ENCODE measurements at regions not wholly inside any gene's neighbourhood (a gene's known extent, or its start where the extent isn't known, plus 50 kb on each side); places are given as distances from the start of the nearest gene placed in this dataset.
"Not testable (repeated sequence)": the region's sequence is repeated elsewhere in the genome, so short reads cannot be mapped to it uniquely, and the experiment has no call there.

- Histone ChIP-seq H3K9ac (ENCODE audit: low read length) (no peak overlapping the region), H3K27ac (ENCODE audit: low read depth, low read length) (no peak overlapping the region), H3K4me3 (ENCODE audit: low read depth, low read length) (no peak overlapping the region), H3K9me3 (ENCODE audit: control insufficient read depth, insufficient read depth, low read depth, low read length) (no peaks in the 10 kb centered on the region), H3K4me1 (ENCODE audit: control insufficient read depth, insufficient read depth, low read length) (peaks cover 6% of the 10 kb centered on the region; the same call in 1 of the 2 replicates), H3K36me3 (ENCODE audit: control insufficient read depth, insufficient read depth, low read length) (no peaks in the 10 kb centered on the region), H3K27me3 (ENCODE audit: control insufficient read depth, insufficient read depth, low read length) (no peaks in the 10 kb centered on the region; the same call in 1 of the 2 replicates)
These were observed 65.5 kb upstream of the SLC7A14 start for GRCh38 chr3:170651260-170651845.

- not testable (repeated sequence) for H3K9me3 ChIP-seq (ENCODE audit: control insufficient read depth, insufficient read depth, low read depth, low read length); H3K27ac ChIP-seq (ENCODE audit: low read depth, low read length); H3K4me1 ChIP-seq (ENCODE audit: control insufficient read depth, insufficient read depth, low read length); H3K4me3 ChIP-seq (ENCODE audit: low read depth, low read length); H3K27me3 ChIP-seq (ENCODE audit: control insufficient read depth, insufficient read depth, low read length); H3K9ac ChIP-seq (ENCODE audit: low read length); H3K36me3 ChIP-seq (ENCODE audit: control insufficient read depth, insufficient read depth, low read length)
These were observed 64.7 kb upstream of the SLC7A14 start for GRCh38 chr3:170650557-170650956.

- no peaks in the 10 kb centered on the region for H3K27me3 ChIP-seq (ENCODE audit: control insufficient read depth, insufficient read depth, low read length)
- no peaks in the 10 kb centered on the region for H3K4me1 ChIP-seq (ENCODE audit: control insufficient read depth, insufficient read depth, low read length)
These were observed 58.8 kb upstream of the SLC7A14 start for GRCh38 chr3:170644711-170645110.

GRCh38 chr3:170643831-170644230, 58.0 kb upstream of the SLC7A14 start:
- Histone ChIP-seq H3K27ac (ENCODE audit: low read depth, low read length) (no peak overlapping the region), H3K9me3 (ENCODE audit: control insufficient read depth, insufficient read depth, low read depth, low read length) (0 out of 2 replicates have a peak, but pooled peaks cover 4% of the 10 kb centered on the region), H3K4me1 (ENCODE audit: control insufficient read depth, insufficient read depth, low read length) (no peaks in the 10 kb centered on the region), H3K36me3 (ENCODE audit: control insufficient read depth, insufficient read depth, low read length) (no peaks in the 10 kb centered on the region), H3K9ac (ENCODE audit: low read length) (no peak overlapping the region), H3K27me3 (ENCODE audit: control insufficient read depth, insufficient read depth, low read length) (no peaks in the 10 kb centered on the region; the same call in 1 of the 2 replicates), H3K4me3 (ENCODE audit: low read depth, low read length) (no peak overlapping the region)

More at GRCh38 chr3:170644711-170645110, 58.8 kb upstream of the SLC7A14 start:
- Histone ChIP-seq H3K27ac (ENCODE audit: low read depth, low read length) (no peak overlapping the region), H3K9ac (ENCODE audit: low read length) (no peak overlapping the region), H3K36me3 (ENCODE audit: control insufficient read depth, insufficient read depth, low read length) (no peaks in the 10 kb centered on the region), H3K9me3 (ENCODE audit: control insufficient read depth, insufficient read depth, low read depth, low read length) (0 out of 2 replicates have a peak, but pooled peaks cover 4% of the 10 kb centered on the region), H3K4me3 (ENCODE audit: low read depth, low read length) (no peak overlapping the region)

GRCh38 chr3:170642882-170643601, 57.2 kb upstream of the SLC7A14 start:
- no peak overlapping the region for H3K27ac ChIP-seq (ENCODE audit: low read depth, low read length)
- H3K9ac ChIP-seq (ENCODE audit: low read length), result no peak overlapping the region
- no peaks in the 10 kb centered on the region; the same call in 1 of the 2 replicates for H3K27me3 ChIP-seq (ENCODE audit: control insufficient read depth, insufficient read depth, low read length)
- no peaks in the 10 kb centered on the region for H3K4me1 ChIP-seq (ENCODE audit: control insufficient read depth, insufficient read depth, low read length)
- H3K4me3 ChIP-seq (ENCODE audit: low read depth, low read length), result no peak overlapping the region
- no peaks in the 10 kb centered on the region for H3K36me3 ChIP-seq (ENCODE audit: control insufficient read depth, insufficient read depth, low read length)
- 0 out of 2 replicates have a peak, but pooled peaks cover 4% of the 10 kb centered on the region for H3K9me3 ChIP-seq (ENCODE audit: control insufficient read depth, insufficient read depth, low read depth, low read length)

- no peak overlapping the region for H3K4me3 ChIP-seq (ENCODE audit: low read depth, low read length)
- H3K36me3 ChIP-seq (ENCODE audit: control insufficient read depth, insufficient read depth, low read length), result no peaks in the 10 kb centered on the region
- no peaks in the 10 kb centered on the region; the same call in 1 of the 2 replicates for H3K27me3 ChIP-seq (ENCODE audit: control insufficient read depth, insufficient read depth, low read length)
- H3K27ac ChIP-seq (ENCODE audit: low read depth, low read length), result no peak overlapping the region
- 0 out of 2 replicates have a peak, but pooled peaks cover 4% of the 10 kb centered on the region for H3K9me3 ChIP-seq (ENCODE audit: control insufficient read depth, insufficient read depth, low read depth, low read length)
- H3K9ac ChIP-seq (ENCODE audit: low read length), result no peak overlapping the region
- peaks cover 2% of the 10 kb centered on the region; the same call in 1 of the 2 replicates for H3K4me1 ChIP-seq (ENCODE audit: control insufficient read depth, insufficient read depth, low read length)
These were observed 55.8 kb upstream of the SLC7A14 start for GRCh38 chr3:170641510-170642236.

GRCh38 chr3:170640737-170641171, 54.9 kb upstream of the SLC7A14 start:
- Histone ChIP-seq H3K4me3 (ENCODE audit: low read depth, low read length) (no peak overlapping the region), H3K27ac (ENCODE audit: low read depth, low read length) (no peak overlapping the region), H3K36me3 (ENCODE audit: control insufficient read depth, insufficient read depth, low read length) (no peaks in the 10 kb centered on the region), H3K9ac (ENCODE audit: low read length) (no peak overlapping the region), H3K27me3 (ENCODE audit: control insufficient read depth, insufficient read depth, low read length) (no peaks in the 10 kb centered on the region; the same call in 1 of the 2 replicates), H3K4me1 (ENCODE audit: control insufficient read depth, insufficient read depth, low read length) (peaks cover 11% of the 10 kb centered on the region), H3K9me3 (ENCODE audit: control insufficient read depth, insufficient read depth, low read depth, low read length) (0 out of 2 replicates have a peak, but pooled peaks cover 4% of the 10 kb centered on the region)

GRCh38 chr3:170638988-170639387, 53.1 kb upstream of the SLC7A14 start:
- Histone ChIP-seq H3K9me3 (ENCODE audit: control insufficient read depth, insufficient read depth, low read depth, low read length) (no peaks in the 10 kb centered on the region), H3K9ac (ENCODE audit: low read length) (no peak overlapping the region), H3K4me1 (ENCODE audit: control insufficient read depth, insufficient read depth, low read length) (peaks cover 14% of the 10 kb centered on the region), H3K27ac (ENCODE audit: low read depth, low read length) (no peak overlapping the region), H3K4me3 (ENCODE audit: low read depth, low read length) (no peak overlapping the region), H3K27me3 (ENCODE audit: control insufficient read depth, insufficient read depth, low read length) (no peaks in the 10 kb centered on the region; the same call in 1 of the 2 replicates), H3K36me3 (ENCODE audit: control insufficient read depth, insufficient read depth, low read length) (no peaks in the 10 kb centered on the region)

GRCh38 chr3:170637306-170637705, 51.4 kb upstream of the SLC7A14 start:
- H3K36me3 ChIP-seq (ENCODE audit: control insufficient read depth, insufficient read depth, low read length), result no peaks in the 10 kb centered on the region
- H3K4me3 ChIP-seq (ENCODE audit: low read depth, low read length), result no peak overlapping the region
- peaks cover 14% of the 10 kb centered on the region for H3K4me1 ChIP-seq (ENCODE audit: control insufficient read depth, insufficient read depth, low read length)
- no peak overlapping the region for H3K9ac ChIP-seq (ENCODE audit: low read length)
- H3K27ac ChIP-seq (ENCODE audit: low read depth, low read length), result no peak overlapping the region
- H3K27me3 ChIP-seq (ENCODE audit: control insufficient read depth, insufficient read depth, low read length), result no peaks in the 10 kb centered on the region; the same call in 1 of the 2 replicates
- H3K9me3 ChIP-seq (ENCODE audit: control insufficient read depth, insufficient read depth, low read depth, low read length), result no peaks in the 10 kb centered on the region

- Histone ChIP-seq H3K9ac (ENCODE audit: low read length) (no peak overlapping the region), H3K36me3 (ENCODE audit: control insufficient read depth, insufficient read depth, low read length) (no peaks in the 10 kb centered on the region), H3K27ac (ENCODE audit: low read depth, low read length) (no peak overlapping the region), H3K4me1 (ENCODE audit: control insufficient read depth, insufficient read depth, low read length) (peaks cover 14% of the 10 kb centered on the region), H3K9me3 (ENCODE audit: control insufficient read depth, insufficient read depth, low read depth, low read length) (no peaks in the 10 kb centered on the region), H3K4me3 (ENCODE audit: low read depth, low read length) (no peak overlapping the region), H3K27me3 (ENCODE audit: control insufficient read depth, insufficient read depth, low read length) (no peaks in the 10 kb centered on the region; the same call in 1 of the 2 replicates)
These were observed 50.6 kb upstream of the SLC7A14 start for GRCh38 chr3:170636400-170636973.
